ENCODE measurements at regions not wholly inside any gene's neighbourhood (a gene's known extent, or its start where the extent isn't known, plus 50 kb on each side); places are given as distances from the start of the nearest gene placed in this dataset.

DNA sequence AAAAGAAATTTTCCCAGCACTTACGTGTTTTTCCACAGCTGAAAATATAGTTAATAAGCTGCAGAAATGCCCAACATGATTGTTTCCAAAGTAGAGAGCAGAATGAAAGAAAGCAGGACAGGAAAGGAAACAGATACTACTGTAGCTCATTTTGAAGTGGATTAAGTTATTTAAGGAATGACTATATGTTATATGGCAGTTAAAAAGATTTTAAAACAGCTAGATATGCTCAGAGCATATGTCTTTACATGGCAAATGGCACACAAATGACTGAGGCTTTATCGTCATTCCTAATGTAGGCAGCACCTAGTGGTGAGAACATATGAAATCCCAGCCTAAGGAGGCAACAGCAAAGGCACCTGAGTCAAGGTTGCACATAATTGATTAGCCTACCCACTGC, 106.6 kb upstream of the SEMA6D start:
- no peak for DNase-seq

DNA sequence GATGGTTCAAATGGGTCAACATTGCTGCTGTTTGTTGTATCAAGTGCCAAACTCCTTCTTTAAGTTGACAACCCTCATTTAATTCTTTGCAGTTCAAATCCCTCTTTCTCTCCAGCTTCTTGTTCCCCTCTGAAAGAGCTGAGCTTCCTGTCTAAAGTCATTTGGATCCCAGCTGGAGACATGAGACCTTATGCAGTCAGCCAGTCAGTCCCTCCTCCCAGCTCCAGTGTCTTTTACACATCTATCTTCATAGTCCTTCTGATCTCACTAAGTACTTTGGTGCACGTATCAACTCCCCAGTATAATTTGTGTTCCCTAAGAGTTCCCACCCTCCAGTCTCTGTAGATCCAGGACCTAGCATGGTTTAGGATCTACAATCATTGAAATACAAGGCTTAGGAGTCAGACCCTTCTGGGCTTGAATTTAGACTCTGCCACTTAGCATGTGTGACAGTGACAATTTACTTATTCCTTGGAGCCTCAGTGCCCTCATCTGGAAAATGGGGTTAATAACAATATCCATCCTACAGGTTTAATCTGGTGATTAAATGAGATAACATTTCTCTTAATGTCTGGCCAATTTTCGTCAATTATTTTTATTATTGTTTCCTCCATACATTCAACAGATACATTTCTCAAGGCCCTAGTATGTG, 102.8 kb upstream of the SEMA6D start:
- DNase-seq, result no peak

DNA sequence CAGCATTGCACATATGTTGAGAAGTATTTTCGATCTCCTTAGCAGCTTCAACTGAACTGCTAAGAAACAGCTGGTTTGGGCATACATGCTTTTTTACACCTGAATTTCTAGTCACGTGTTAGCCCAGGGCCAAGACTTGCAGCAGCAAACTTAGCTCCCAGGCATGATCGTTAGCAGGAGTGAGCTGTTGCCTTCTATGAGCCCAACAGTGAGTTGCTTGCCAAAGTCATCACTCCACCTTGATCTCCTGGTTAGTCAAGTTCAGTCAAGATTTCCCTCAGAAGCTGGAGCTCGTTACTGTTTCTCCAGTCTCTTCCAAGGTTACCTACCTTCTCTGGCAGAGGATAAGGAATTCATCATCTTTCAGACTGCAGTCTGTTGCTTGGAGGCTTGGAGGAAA, 100.4 kb upstream of the SEMA6D start:
- DNase-seq, result no peak

DNA sequence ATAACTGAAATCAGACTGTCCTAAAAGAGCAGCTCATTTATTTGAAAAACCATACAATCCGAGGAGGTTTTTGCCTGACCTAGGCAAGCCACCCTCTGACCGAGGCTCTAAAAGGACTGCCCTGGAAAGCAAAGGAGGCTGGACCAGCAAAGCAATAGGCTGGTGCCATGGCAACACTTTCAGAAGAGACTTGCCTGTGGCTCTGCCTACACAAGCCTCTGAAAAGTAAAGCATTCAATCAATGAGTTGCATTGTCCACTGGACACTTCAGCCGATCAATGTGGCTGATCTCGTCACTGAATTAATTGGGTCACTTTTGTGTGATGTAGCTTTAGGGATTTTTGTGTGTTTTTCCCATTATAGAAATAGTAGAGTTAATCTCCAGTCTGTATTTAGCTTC, 99.1 kb upstream of the SEMA6D start:
- no peak for DNase-seq

DNA sequence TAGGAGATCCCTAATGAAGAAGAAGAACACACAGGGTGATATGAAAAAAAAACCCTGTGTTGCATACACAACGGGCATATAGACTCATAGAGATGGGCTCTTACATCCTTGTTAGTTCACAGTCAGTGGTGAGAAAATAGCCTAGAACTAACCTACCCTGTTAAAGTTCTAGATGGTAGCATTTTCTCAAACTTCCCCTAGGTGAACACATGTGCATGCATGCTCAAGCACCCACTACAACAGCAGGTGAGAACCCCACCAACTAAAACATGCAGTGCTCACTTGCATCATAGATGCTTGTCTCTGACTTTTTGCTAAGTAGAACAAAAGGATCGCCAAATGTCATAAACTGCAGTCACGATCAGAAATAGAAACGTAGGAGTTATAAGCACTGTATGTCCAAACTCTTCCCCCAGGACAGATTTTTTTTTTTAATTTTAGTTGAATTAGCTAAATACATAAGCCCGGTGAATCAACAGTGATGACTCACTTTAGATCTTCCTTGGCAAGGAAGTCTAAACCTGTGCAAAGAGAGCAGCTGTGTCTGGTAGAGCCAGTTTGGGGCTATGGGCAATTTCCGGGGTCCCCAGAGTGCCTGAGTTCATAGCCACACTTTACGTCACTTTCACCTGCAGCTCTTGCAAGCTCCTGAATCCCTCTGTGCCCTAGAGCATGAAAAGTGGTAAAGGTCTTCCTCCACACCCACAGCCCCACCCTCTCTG, 96.2 kb upstream of the SEMA6D start:
- DNase-seq, result no peak

DNA sequence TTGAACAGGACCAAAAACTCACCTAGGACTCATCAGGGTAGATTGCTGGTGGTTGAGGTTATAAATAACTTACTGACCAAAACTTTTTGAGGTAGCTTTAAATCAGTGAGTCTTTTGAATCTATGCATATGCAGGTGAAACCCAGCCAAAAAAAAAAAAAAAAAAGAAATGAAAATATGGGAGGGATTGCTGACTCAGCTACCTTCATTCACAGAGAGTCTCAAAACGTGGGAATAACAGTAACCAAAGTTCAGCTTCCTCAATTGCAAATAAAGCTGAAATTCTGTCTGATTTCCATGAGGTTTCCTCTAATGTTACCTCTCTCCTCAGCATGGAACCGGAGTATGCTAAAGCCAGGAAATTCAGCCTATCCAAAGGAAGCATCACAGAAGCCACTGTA, 95.2 kb upstream of the SEMA6D start:
- DNase-seq, result no peak

DNA sequence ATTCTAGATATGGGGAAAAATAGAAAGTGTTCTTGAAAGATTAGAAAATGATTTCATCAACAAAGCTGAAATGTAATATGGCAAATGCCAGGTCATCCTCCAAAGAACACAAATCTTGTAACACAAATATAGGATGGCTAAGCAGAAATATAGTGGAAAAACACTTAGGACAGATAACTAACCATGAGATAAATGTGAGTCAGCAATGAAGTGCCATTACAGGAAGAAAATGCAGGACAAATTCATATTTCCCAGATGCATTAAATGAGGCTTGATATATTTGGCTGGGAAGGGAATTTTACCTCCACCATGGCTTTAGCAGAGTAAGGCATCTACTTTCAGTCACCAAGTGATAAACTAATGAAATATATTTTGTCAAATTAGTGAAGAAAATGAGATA, 92.8 kb upstream of the SEMA6D start:
- DNase-seq, result no peak

DNA sequence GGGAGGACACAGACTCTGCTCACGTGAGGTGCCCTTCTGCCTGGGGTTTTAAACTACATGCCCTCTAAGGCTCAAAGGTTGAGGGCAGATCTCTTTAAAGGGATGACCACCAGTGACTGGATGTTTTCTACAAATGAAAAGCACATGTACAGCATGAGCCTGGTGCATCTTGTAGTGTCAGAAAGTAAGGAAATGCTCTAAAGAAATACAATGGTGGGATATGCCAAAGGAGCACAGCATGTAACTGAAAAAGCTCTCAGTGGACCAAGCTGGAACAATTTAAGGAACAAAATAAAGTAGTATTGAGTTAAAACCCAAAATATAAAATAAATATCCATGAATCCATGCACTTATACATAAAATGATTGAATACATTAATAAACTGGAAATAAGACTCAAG, 78.3 kb upstream of the SEMA6D start:
- no peak for DNase-seq

DNA sequence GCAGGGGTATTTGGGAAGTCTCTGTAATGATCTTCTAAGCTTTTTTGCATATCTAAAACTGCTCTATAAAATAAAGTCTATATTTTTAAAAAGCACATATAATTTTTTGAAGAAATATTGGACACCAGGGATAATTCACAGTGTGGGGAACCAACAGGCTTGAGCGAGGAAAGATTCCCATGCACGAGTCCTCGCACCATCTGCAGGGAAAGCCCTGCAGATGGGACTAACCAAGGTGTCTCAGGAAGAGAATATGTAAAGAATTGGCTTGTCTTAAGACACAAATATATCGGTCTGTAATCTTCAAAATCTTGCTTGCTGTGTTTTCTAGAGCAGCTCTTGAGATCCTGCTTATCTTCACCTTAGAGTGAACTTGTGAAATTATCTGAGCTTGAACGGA, 77.2 kb upstream of the SEMA6D start:
- no peak for DNase-seq

DNA sequence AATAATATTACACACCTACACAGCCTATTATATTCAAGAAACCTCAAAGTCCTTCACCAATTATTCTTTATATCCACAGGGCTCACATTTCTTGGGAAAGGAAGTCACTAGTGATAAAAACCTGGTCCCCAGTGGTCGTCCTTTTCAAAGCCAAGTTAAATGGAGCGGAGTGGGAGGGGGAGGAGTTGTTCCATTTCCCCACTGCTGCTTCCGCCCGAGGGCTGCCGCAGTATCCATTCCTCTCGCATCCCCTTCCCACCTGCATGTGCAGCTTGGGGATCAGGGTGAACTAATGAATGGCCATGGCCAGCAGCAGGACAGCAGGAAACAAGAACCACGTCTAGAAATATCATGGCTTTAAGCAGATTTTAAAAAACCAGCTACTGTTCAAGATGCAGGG, 76.4 kb upstream of the SEMA6D start:
- no peak for DNase-seq

DNA sequence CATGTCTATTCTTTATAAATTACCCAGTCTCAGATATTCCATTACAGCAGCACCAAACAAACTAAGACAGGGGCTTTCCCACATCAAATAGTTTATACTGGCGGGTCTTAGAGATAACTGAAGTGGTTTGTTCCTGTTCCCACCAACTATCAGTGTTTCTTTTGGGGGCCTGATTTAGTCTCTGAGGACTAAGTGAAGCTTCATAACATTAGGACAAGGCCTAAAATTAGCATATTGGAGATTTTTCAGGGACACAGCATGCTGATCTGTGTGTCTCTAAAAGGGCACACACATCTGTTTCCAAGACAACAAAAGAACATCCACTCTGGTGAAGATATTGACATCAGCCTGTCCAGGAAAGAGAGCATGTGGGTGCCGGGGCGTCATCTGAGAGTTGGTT, 72.6 kb upstream of the SEMA6D start:
- no peak for DNase-seq

DNA sequence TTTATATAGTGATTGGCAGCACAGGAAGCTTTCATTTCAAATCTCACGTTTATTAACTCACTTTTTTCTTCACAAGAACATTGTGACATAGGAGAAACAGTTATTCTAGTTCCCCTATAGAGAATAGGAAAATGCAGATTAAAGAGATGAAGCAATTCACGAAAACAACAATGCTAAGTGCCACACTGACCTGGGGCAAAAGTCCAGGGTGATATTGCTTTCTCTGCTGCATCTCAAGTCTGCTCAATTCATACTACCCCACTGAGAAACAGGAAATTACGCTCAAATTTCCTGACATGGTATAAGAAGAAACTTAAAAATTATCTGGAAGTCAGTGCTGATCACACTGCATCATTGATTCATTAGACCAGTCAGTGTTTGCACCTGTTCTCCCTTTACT, 66.7 kb upstream of the SEMA6D start:
- DNase-seq, result no peak

DNA sequence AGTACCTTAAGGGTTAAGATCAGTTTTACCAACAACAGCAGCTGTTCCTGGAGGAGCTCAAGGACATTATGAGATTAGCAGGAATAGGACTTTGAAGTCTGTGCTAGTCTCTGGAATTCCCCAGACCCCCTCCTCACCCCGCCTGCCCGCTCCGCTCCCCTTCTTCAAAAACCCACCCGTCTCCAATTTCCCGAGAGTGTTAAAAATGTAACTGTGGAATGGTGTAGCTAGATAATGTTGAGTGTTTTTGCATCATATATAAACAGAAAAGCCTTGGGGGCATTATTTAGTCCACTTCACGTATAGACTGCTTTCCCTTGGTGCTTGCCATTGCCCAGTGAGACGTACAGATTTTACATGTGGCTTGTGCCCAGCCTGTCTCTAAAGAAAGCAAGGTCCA, 65.0 kb upstream of the SEMA6D start:
- no peak for DNase-seq

DNA sequence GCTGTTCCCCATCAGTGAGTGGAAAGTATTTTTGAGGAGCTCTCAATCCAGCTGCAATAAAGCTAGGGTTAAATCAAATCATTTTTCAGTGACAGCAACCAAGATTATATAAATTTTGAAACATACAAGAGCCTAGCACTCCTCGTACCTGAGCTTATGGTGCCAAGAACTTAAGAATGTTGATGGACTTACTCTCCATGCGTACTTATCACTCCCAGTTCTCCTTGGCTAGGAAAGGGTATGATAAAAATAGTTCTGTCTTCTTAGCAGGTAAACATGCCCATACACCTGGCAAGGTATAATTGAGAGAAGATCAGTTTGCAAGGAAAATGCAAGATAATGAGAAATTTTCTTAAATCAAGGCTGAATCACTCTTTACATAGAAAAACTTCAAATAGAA, 64.5 kb upstream of the SEMA6D start:
- no peak for DNase-seq

DNA sequence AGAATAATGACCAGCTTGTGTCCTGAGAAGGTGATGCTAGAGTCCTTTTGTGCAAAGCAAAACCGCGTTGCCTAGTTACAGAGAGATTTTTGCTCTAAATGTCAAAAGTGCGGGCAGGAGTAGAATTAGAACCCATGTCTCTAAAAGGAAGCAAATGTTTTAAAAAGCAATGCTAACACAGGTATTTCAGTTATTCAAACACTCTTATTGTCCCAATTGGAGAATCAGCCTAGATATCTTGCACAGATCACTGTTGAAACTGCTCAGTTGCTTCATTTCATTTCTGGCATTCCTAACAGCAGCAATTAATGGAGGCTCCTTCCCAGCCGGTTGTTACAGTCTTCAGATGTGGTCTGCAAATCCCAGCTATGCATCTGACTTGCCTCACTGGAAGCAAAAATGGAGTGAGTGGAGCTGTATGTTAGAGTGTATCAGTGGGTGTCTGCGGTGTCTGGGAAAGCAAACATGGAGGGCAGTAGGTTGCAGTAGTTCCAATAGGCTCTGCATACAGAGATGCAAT, 55.6 kb upstream of the SEMA6D start:
- DNase-seq, result no peak

DNA sequence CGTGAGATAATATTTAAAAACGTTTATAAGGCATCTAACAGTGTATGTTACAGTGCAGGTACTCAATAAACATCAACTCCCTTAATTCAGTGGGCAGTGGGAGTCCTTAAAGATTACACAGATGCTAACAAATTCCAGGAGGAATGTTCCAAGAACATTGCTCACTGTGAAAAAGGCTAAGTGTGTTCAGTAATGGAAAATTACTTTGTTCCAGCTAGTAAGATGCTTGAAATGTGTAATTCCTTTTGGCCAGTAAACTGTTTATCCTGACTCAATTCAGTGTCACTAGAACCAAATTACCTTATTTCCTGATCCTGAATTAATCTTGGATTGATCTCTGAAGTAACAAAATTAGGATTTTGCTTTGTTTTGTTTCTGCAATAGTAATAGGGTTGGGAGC, 54.2 kb upstream of the SEMA6D start:
- DNase-seq, result no peak

All from activated CD4-positive, alpha-beta T cell treated with anti-CD3 and anti-CD28 coated beads for 1 hour (primary cell).